ENCODE measurements at regions not wholly inside any gene's neighbourhood (a gene's known extent, or its start where the extent isn't known, plus 50 kb on each side); places are given as distances from the start of the nearest gene placed in this dataset.

GRCh38 chr7:26916336-26916735 lies 51.9 kb upstream of the SKAP2 start:
- TF ChIP-seq POLR2AphosphoS5 (IDR thresholded peaks at IDR 0.05; ENCODE audit: low read depth, low read length) (no peak), CTCF (IDR thresholded peaks at IDR 0.05) (no peak), SIN3A (IDR thresholded peaks at IDR 0.05; ENCODE audit: borderline replicate concordance, insufficient read depth, low read depth, low read length) (no peak), TCF7L2 (IDR thresholded peaks at IDR 0.05; ENCODE audit: low read depth, low read length) (no peak), REST (IDR thresholded peaks at IDR 0.05; ENCODE audit: insufficient read depth in 1 of 2, low read depth in 2 of 2, low read length in 1 of 2) (no peak)

Measured in Panc1 (cell line).